ENCODE measurements at regions not wholly inside any gene's neighbourhood (a gene's known extent, or its start where the extent isn't known, plus 50 kb on each side); places are given as distances from the start of the nearest gene placed in this dataset.

DNA sequence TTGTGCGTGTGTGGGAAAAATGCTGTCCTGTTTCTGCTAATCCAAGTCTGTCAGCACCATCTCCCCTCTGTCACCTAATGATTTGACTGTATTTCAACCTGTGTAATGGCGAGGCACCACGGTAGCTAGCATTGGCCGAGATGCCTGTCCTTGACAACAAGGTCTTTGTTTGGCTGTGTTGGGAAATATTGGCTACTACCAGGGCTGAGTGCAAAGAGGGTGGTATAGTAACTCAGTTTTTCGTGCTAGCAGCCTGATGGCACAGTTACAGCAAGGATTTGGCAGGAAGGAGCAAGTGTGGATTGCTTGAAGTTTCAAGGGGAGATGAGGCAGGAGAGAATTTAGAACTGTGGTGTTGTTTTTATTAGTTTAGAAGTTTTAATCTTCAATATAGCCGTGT is 440.3 kb upstream of the RGS6 start:
- peaks cover 2% of the 10 kb centered on the region for H3K79me1 ChIP-seq (ENCODE audit: insufficient read depth, low read depth, low read length, poor library complexity, severe bottlenecking)
- H2AK5ac ChIP-seq (ENCODE audit: insufficient read length, low read length) = no peak overlapping the region
- H3K14ac ChIP-seq (ENCODE audit: insufficient read depth, low read length) = no peak overlapping the region; the same call in 1 of the 2 replicates
- no CpG with 5 or more reads among the region's 6 CpGs for WGBS (ENCODE audit: extremely low coverage, insufficient read length, low lambda C conversion rate)
- no peak overlapping the region for H2BK12ac ChIP-seq (ENCODE audit: insufficient read length, low read depth, low read length)
- H3K4me3 Mint-ChIP-seq = no peak overlapping the region
- no peak overlapping the region for H2BK120ac ChIP-seq (ENCODE audit: low read depth, low read length, poor library complexity, severe bottlenecking)
- no peaks in the 10 kb centered on the region; the same call in 1 of the 2 replicates for H3K79me2 ChIP-seq (ENCODE audit: insufficient read depth, low read length)
- H3K36me3 Mint-ChIP-seq (ENCODE audit: insufficient read depth in 1 of 3, low read depth in 3 of 3) = peaks cover 0 to 4% (median 0%) of the 10 kb centered on the region in 3 experiments; a peak in 2 of 7 replicates
- peaks cover 25 to 29% of the 10 kb centered on the region in 2 experiments for H3K4me1 Mint-ChIP-seq
- no peak overlapping the region for H3K27ac ChIP-seq (ENCODE audit: insufficient read length, low read depth, low read length)
- H3K9me3 ChIP-seq (ENCODE audit: control insufficient read depth, low read depth, low read length) = no peaks in the 10 kb centered on the region
- H4K91ac ChIP-seq (ENCODE audit: insufficient read length, low read depth, low read length) = no peak overlapping the region
- H3K9me3 Mint-ChIP-seq = no peaks in the 10 kb centered on the region
- TF ChIP-seq, protein P1, sequence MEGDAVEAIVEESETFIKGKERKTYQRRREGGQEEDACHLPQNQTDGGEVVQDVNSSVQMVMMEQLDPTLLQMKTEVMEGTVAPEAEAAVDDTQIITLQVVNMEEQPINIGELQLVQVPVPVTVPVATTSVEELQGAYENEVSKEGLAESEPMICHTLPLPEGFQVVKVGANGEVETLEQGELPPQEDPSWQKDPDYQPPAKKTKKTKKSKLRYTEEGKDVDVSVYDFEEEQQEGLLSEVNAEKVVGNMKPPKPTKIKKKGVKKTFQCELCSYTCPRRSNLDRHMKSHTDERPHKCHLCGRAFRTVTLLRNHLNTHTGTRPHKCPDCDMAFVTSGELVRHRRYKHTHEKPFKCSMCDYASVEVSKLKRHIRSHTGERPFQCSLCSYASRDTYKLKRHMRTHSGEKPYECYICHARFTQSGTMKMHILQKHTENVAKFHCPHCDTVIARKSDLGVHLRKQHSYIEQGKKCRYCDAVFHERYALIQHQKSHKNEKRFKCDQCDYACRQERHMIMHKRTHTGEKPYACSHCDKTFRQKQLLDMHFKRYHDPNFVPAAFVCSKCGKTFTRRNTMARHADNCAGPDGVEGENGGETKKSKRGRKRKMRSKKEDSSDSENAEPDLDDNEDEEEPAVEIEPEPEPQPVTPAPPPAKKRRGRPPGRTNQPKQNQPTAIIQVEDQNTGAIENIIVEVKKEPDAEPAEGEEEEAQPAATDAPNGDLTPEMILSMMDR (conservative IDR thresholded peaks at IDR 0.05) = no peak
- no peak overlapping the region for H3K18ac ChIP-seq (ENCODE audit: insufficient read length, low read depth, low read length)
- peaks cover 3% of the 10 kb centered on the region; the same call in 1 of the 2 replicates for H3K4me1 ChIP-seq (ENCODE audit: insufficient read depth, low read length)
- DNase-seq = no peak
- no peaks in the 10 kb centered on the region for H4K20me1 ChIP-seq (ENCODE audit: control insufficient read depth, insufficient read depth, insufficient read length)
- no peak overlapping the region for H3K4me2 ChIP-seq (ENCODE audit: insufficient read depth, insufficient read length, low read length)
- H3K27me3 Mint-ChIP-seq (ENCODE audit: low read depth) = no peaks in the 10 kb centered on the region
- no peak overlapping the region for H2BK15ac ChIP-seq (ENCODE audit: low read depth, low read length)
- no peak overlapping the region for H3K9ac ChIP-seq (ENCODE audit: extremely low read depth, insufficient read length, low read length)
- H4K5ac ChIP-seq (ENCODE audit: insufficient read length, low read depth, low read length) = no peak overlapping the region
- no peak overlapping the region for H2BK5ac ChIP-seq (ENCODE audit: insufficient read length, low read length)
- no peaks in the 10 kb centered on the region for H3K23me2 ChIP-seq (ENCODE audit: insufficient read length, low read depth, low read length, poor library complexity, severe bottlenecking)
- no peaks in the 10 kb centered on the region for H3K27me3 ChIP-seq (ENCODE audit: insufficient read depth, low read length)
- H3K4ac ChIP-seq (ENCODE audit: low read depth, low read length) = no peak overlapping the region
- no peak overlapping the region for H4K8ac ChIP-seq (replicated peaks; ENCODE audit: insufficient read length, low read depth, low read length)
- H3K23ac ChIP-seq (ENCODE audit: insufficient read length, low read depth, low read length) = no peak overlapping the region
- H2BK20ac ChIP-seq (ENCODE audit: low read depth, low read length, poor library complexity, severe bottlenecking) = no peak overlapping the region
- H3T11ph ChIP-seq (ENCODE audit: low read length) = no peak overlapping the region
- no peak overlapping the region for H2AFZ ChIP-seq (ENCODE audit: low read length)
- peak overlapping the region; percentile 0 to 81 (median 75); a peak in 4 of 7 replicates for H3K27ac Mint-ChIP-seq
- no peak overlapping the region for H3K56ac ChIP-seq (ENCODE audit: insufficient read length, low read depth, low read length)
